NCI-H748 (cell line): ENCODE measurements at regions not wholly inside any gene's neighbourhood (a gene's known extent, or its start where the extent isn't known, plus 50 kb on each side); places are given as distances from the start of the nearest gene placed in this dataset.

Experiments
- DNase-seq: peaks from one replicate; lab custom pipeline; 2025; ENCODE audit not compliant: unreplicated experiment; lab: John Stamatoyannopoulos, UW

GRCh38 chr1:192521734-192522133 lies 53.8 kb upstream of the RGS1 start:
- no peak for DNase-seq

DNA sequence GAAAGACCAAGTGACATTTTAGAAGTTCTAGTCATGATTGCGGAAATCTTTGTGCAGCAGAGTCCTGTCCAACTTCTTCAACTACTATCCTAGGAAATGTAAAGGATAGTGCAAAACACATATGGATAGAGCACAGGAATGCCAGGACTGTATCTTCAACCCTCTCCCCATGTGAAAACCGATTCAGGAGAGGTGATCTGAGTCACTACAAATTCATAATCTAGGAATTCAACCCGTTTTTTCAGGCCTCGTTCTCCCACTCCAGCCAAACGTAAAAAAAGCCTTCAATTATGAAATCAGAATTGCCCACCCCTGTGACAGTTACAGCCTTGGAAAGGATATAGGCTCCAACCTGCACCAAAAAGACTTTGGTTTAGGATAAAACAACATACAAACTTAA lies 52.9 kb upstream of the RGS1 start:
- no peak for DNase-seq

- no peak for DNase-seq
Observed at GRCh38 chr1:192524223-192524622, 51.4 kb upstream of the RGS1 start.
